NCI-H345 (cell line): ENCODE measurements at regions not wholly inside any gene's neighbourhood (a gene's known extent, or its start where the extent isn't known, plus 50 kb on each side); places are given as distances from the start of the nearest gene placed in this dataset.

Source experiments
- DNase-seq: peaks from one replicate; lab custom pipeline; 2025; lab: John Stamatoyannopoulos, UW

GRCh38 chr2:126309185-126309584, 346.8 kb upstream of the GYPC start:
- DNase-seq: no peak

GRCh38 chr2:126312579-126312978, 343.4 kb upstream of the GYPC start:
- DNase-seq: no peak

- DNase-seq: no peak
These were observed 340.1 kb upstream of the GYPC start for GRCh38 chr2:126315828-126316227.

- no peak for DNase-seq
These were observed 338.0 kb upstream of the GYPC start for GRCh38 chr2:126317790-126318431.

- no peak for DNase-seq
These were observed 333.6 kb upstream of the GYPC start for GRCh38 chr2:126322342-126322741.

- no peak for DNase-seq
These were observed 330.8 kb upstream of the GYPC start for GRCh38 chr2:126325202-126325601.

GRCh38 chr2:126329173-126329572, 326.8 kb upstream of the GYPC start:
- no peak for DNase-seq

GRCh38 chr2:126342457-126342856, 313.5 kb upstream of the GYPC start:
- no peak for DNase-seq

GRCh38 chr2:126343136-126343535, 312.8 kb upstream of the GYPC start:
- no peak for DNase-seq

GRCh38 chr2:126344493-126344892, 311.5 kb upstream of the GYPC start:
- no peak for DNase-seq

- no peak for DNase-seq
These were observed 310.3 kb upstream of the GYPC start for GRCh38 chr2:126345691-126346090.

- DNase-seq: no peak
These were observed 299.3 kb upstream of the GYPC start for GRCh38 chr2:126356631-126357030.

- DNase-seq: no peak
These were observed 297.8 kb upstream of the GYPC start for GRCh38 chr2:126358122-126358521.

- DNase-seq: no peak
These were observed 296.5 kb upstream of the GYPC start for GRCh38 chr2:126359494-126359893.

- no peak for DNase-seq
These were observed 288.6 kb upstream of the GYPC start for GRCh38 chr2:126367361-126367760.

- no peak for DNase-seq
These were observed 287.2 kb upstream of the GYPC start for GRCh38 chr2:126368758-126369157.

- DNase-seq: no peak
These were observed 285.8 kb upstream of the GYPC start for GRCh38 chr2:126370201-126370600.

- DNase-seq: no peak
These were observed 283.6 kb upstream of the GYPC start for GRCh38 chr2:126372406-126372805.

GRCh38 chr2:126378176-126378575, 277.8 kb upstream of the GYPC start:
- no peak for DNase-seq

GRCh38 chr2:126381091-126381490, 274.9 kb upstream of the GYPC start:
- no peak for DNase-seq

GRCh38 chr2:126382998-126383397, 273.0 kb upstream of the GYPC start:
- DNase-seq: no peak

- no peak for DNase-seq
These were observed 272.2 kb upstream of the GYPC start for GRCh38 chr2:126383800-126384199.

GRCh38 chr2:126385441-126385840, 270.5 kb upstream of the GYPC start:
- DNase-seq: no peak

- no peak for DNase-seq
These were observed 270.0 kb upstream of the GYPC start for GRCh38 chr2:126385983-126386382.

- DNase-seq: no peak
These were observed 266.5 kb upstream of the GYPC start for GRCh38 chr2:126389446-126389845.
